SK-N-SH (cell line): ENCODE measurements at regions not wholly inside any gene's neighbourhood (a gene's known extent, or its start where the extent isn't known, plus 50 kb on each side); places are given as distances from the start of the nearest gene placed in this dataset.
A peak's percentile ranks its signal among the peaks of the same experiment; 100 is the strongest.

Experiments used
- CTCF ChIA-PET: fragments of 300-600, 350-600 bp; formaldehyde crosslinking; extraction: SDS; loops from one replicate; lab custom pipeline; 2021; lab: Yijun Ruan, JAX
- POLR2A ChIA-PET: fragments of 350-600 bp; sonication (Branson Sonifier 250); formaldehyde crosslinking; extraction: SDS; loops from one replicate; lab custom pipeline; 2020; ENCODE audit warnings: antibody characterized with exemption, inconsistent platforms; lab: Yijun Ruan, JAX
- DNase-seq: peaks from one replicate; pipeline ENCODE4 v3.0.0; 2012
- H2AFZ ChIP-seq: fragments of 200-600 bp; sonication (generic); 2 replicates; pipeline ENCODE4 v1.8.1; 2016; ENCODE audit warnings: antibody characterized with exemption, mild to moderate bottlenecking, low read depth
- H3F3A ChIP-seq: fragments of 200-600 bp; sonication (generic); replicated peaks from 2 replicates; pipeline ENCODE3; 2016; ENCODE audit warnings: antibody characterized with exemption, mild to moderate bottlenecking; ENCODE audit not compliant: insufficient read depth
- H3K27ac ChIP-seq, 2 experiments: fragments of 200-500 bp in 1 of 2; fragments of 200-600 bp in 1 of 2; sonication (Bioruptor generic) in 1 of 2; sonication (generic), shearing (Covaris generic) in 1 of 2; 2 replicates each; pipeline versions ENCODE4 v1.5.1 to v1.6.1; 2014 to 2016; ENCODE audit warnings: low read depth in 2 of 2, inconsistent platforms in 1 of 2, low read length in 1 of 2, mild to moderate bottlenecking in 1 of 2, mixed read lengths in 1 of 2
- H3K27me3 ChIP-seq: fragments of 200-600 bp; sonication (generic), shearing (Covaris generic); 2 replicates; pipeline ENCODE4 v1.6.1; 2016; ENCODE audit warnings: mixed run types; ENCODE audit not compliant: insufficient read depth
- H3K36me3 ChIP-seq, 2 experiments: fragments of 200-500 bp in 1 of 2; fragments of 200-600 bp in 1 of 2; sonication (Bioruptor generic) in 1 of 2; sonication (generic) in 1 of 2; replicated peaks in 1 of 2; 2 replicates each; pipeline versions ENCODE3 to v1.5.1; 2014 to 2016; ENCODE audit warnings: low read length in 1 of 2, mild to moderate bottlenecking in 1 of 2; ENCODE audit not compliant: insufficient read depth in 2 of 2, control insufficient read depth in 1 of 2
- H3K4me1 ChIP-seq, 2 experiments: fragments of 200-500 bp in 1 of 2; fragments of 200-600 bp in 1 of 2; sonication (Bioruptor generic) in 1 of 2; sonication (generic), shearing (Covaris generic) in 1 of 2; 2 replicates each; pipeline versions ENCODE4 v1.5.1 to v1.6.1; 2014 to 2016; ENCODE audit warnings: low read depth in 1 of 2, low read length in 1 of 2, mixed run types in 1 of 2; ENCODE audit not compliant: insufficient read depth in 2 of 2, control insufficient read depth in 1 of 2
- H3K4me2 ChIP-seq: fragments of 200-600 bp; sonication (generic), shearing (Covaris generic); 2 replicates; pipeline ENCODE4 v1.6.1; 2017; ENCODE audit warnings: mixed run types
- H3K4me3 ChIP-seq, 2 experiments: fragments of 200-500 bp in 1 of 2; fragments of 200-600 bp in 1 of 2; sonication (Bioruptor generic) in 1 of 2; sonication (generic), shearing (Covaris generic) in 1 of 2; 2 replicates each; pipeline versions ENCODE4 v1.5.1 to v1.8.1; 2014 to 2016; ENCODE audit warnings: low read depth in 2 of 2, inconsistent platforms in 1 of 2, low read length in 1 of 2, mild to moderate bottlenecking in 1 of 2, mixed read lengths in 1 of 2, moderate library complexity in 1 of 2
- H3K79me2 ChIP-seq: fragments of 200-600 bp; sonication (generic); 2 replicates; pipeline ENCODE4 v1.8.1; 2017; ENCODE audit warnings: mild to moderate bottlenecking; ENCODE audit not compliant: insufficient read depth
- H3K9ac ChIP-seq: fragments of 200-600 bp; sonication (generic); 2 replicates; pipeline ENCODE4 v1.6.1; 2017; ENCODE audit warnings: mixed run types
- H3K9me2 ChIP-seq: fragments of 200-600 bp; sonication (generic); 2 replicates; pipeline ENCODE4 v1.6.1; 2017; ENCODE audit warnings: mixed run types
- H3K9me3 ChIP-seq: fragments of 200-600 bp; sonication (generic); 2 replicates; pipeline ENCODE4 v1.6.1; 2017; ENCODE audit warnings: mixed run types, mild to moderate bottlenecking, moderate library complexity
- H4K20me1 ChIP-seq: fragments of 200-600 bp; sonication (generic); 2 replicates; pipeline ENCODE4 v1.6.1; 2017; ENCODE audit warnings: mild to moderate bottlenecking, mixed run types; ENCODE audit not compliant: insufficient read depth
- CHD2 ChIP-seq: fragments of 150-350 bp; IDR thresholded peaks from 2 replicates; pipeline ENCODE4 v1.6.1; 2018; ENCODE audit warnings: low read length; ENCODE audit not compliant: partially characterized antibody
- EP300 ChIP-seq, 2 experiments: IDR thresholded peaks; 2 replicates each; pipeline versions ENCODE4 v1.4.0 to v1.6.1; 2012; ENCODE audit warnings: borderline replicate concordance in 1 of 2, low read depth in 1 of 2, low read length in 1 of 2
- FOSL2 ChIP-seq: IDR thresholded peaks from 2 replicates; pipeline ENCODE4 v1.4.0; 2012; ENCODE audit warnings: low read depth, mild to moderate bottlenecking, moderate library complexity, borderline replicate concordance
- FOXM1 ChIP-seq: IDR thresholded peaks from 2 replicates; pipeline ENCODE4 v1.4.0; 2012; ENCODE audit warnings: low read depth, mild to moderate bottlenecking
- GABPA ChIP-seq: IDR thresholded peaks from 2 replicates; pipeline ENCODE4 v1.4.0; 2012; ENCODE audit warnings: low read depth, mild to moderate bottlenecking
- GATA2 ChIP-seq: sonication (generic); formaldehyde crosslinking; IDR thresholded peaks from 2 replicates; pipeline ENCODE4 v1.5.0; 2020; ENCODE audit warnings: mild to moderate bottlenecking, missing genetic modification reagents
- JUND ChIP-seq: IDR thresholded peaks from 2 replicates; pipeline ENCODE4 v1.4.0; 2012
- NFIC ChIP-seq: IDR thresholded peaks from 2 replicates; pipeline ENCODE4 v1.4.0; 2012; ENCODE audit warnings: borderline replicate concordance
- NRF1 ChIP-seq: IDR thresholded peaks from 2 replicates; pipeline ENCODE4 v1.6.1; 2012; ENCODE audit warnings: low read depth, mild to moderate bottlenecking, low read length
- POLR2AphosphoS5 ChIP-seq: IDR thresholded peaks from 2 replicates; pipeline ENCODE4 v1.6.1; 2012; ENCODE audit warnings: low read depth, low read length
- RAD21 ChIP-seq: IDR thresholded peaks from 2 replicates; pipeline ENCODE4 v1.6.1; 2012; ENCODE audit warnings: mild to moderate bottlenecking, low read length
- RXRA ChIP-seq: IDR thresholded peaks from 2 replicates; pipeline ENCODE4 v1.4.0; 2012; ENCODE audit warnings: low read depth, mild to moderate bottlenecking, borderline replicate concordance
- SMC3 ChIP-seq: IDR thresholded peaks from 2 replicates; pipeline ENCODE4 v1.6.1; 2012; ENCODE audit warnings: low read depth, low read length, improper control_type of control experiment
- TCF12 ChIP-seq: IDR thresholded peaks from 2 replicates; pipeline ENCODE4 v1.4.0; 2012
- TEAD4 ChIP-seq: IDR thresholded peaks from 2 replicates; pipeline ENCODE4 v1.4.0; 2012; ENCODE audit warnings: mild to moderate bottlenecking, borderline replicate concordance; ENCODE audit not compliant: insufficient read depth
- YY1 ChIP-seq: IDR thresholded peaks from 2 replicates; pipeline ENCODE4 v1.4.0; 2012; ENCODE audit warnings: low read depth, mild to moderate bottlenecking
- WGBS: methylation state at CpG from one replicate; pipeline ENCODE4 v1.1.6; 2017; ENCODE audit warnings: low lambda C conversion rate; 5-methylcytosine and 5-hydroxymethylcytosine counted together
- TF ChIP-seq, protein P1 (sequence below): fragments of 200-600 bp; sonication (generic); IDR thresholded peaks from 2 replicates; pipeline ENCODE4 v1.6.1; 2017; ENCODE audit warnings: antibody characterized with exemption, mild to moderate bottlenecking, moderate library complexity
- TF ChIP-seq, protein P2 (sequence below): fragments of 150-350 bp; IDR thresholded peaks from 2 replicates; pipeline ENCODE4 v1.6.1; 2017; ENCODE audit warnings: antibody characterized with exemption, low read length, low read depth, borderline replicate concordance
- TF ChIP-seq, protein P3 (sequence below): fragments of 150-350 bp; IDR thresholded peaks from 2 replicates; pipeline ENCODE4 v1.6.1; 2016; ENCODE audit warnings: mild to moderate bottlenecking, low read depth, low read length
- TF ChIP-seq, protein P4 (sequence below): IDR thresholded peaks from 2 replicates; pipeline ENCODE4; 2012

- no peak overlapping the region; the same call in 1 of the 2 replicates for H3K9ac ChIP-seq
Measured at GRCh38 chr12:47021298-47021697, 58.1 kb upstream of the PCED1B start.

More at GRCh38 chr12:47021298-47021697, 58.1 kb upstream of the PCED1B start:
- Histone ChIP-seq H4K20me1 (no peaks in the 10 kb centered on the region), H3K9me3 (no peaks in the 10 kb centered on the region), H3K4me1 (peaks cover 0 to 18% of the 10 kb centered on the region in 2 experiments), H3K27me3 (no peaks in the 10 kb centered on the region), H3K27ac (peak overlapping the region; percentile 76 to 89), H3K4me3 (no peak overlapping the region), H3F3A (peaks cover 17% of the 10 kb centered on the region), H3K9me2 (no peaks in the 10 kb centered on the region), H3K36me3 (no peaks in the 10 kb centered on the region), H2AFZ (no peak overlapping the region)
- CTCF ChIA-PET, result interaction anchor here (0.6 to 3.2 kb wide), 32 partner anchors 10 to 1138 kb away, joined by 3 to 15 read pairs (median 3); no protein-coding TSS in a partner anchor
- 30% methylated on average over 2 of the region's 2 CpGs for WGBS
- DNase-seq, result peak; percentile 17
- TF ChIP-seq GABPA (no peak), POLR2AphosphoS5 (no peak; the same call in 1 of the 2 replicates), YY1 (no peak), GATA2 (CRISPR knock-in tag) (no peak), FOSL2 (peak; percentile 49; the same call in 1 of the 2 replicates), SMC3 (peak; percentile 68), FOXM1 (no peak), TEAD4 (no peak), RAD21 (peak; percentile 75), RXRA (no peak), NRF1 (no peak), EP300 (IDR thresholded peaks at IDR 0.05; ENCODE audit: borderline replicate concordance in 1 of 2, low read depth in 1 of 2, low read length in 1 of 2) (peak in 1 of 2 experiments; percentile 29; a peak in 1 of 4 replicates), NFIC (0 out of 2 replicates have a peak, but pooled peaks have one; percentile 21), TCF12 (peak; percentile 69), CHD2 (no peak), JUND (peak; percentile 41)
- TF ChIP-seq, protein P1, sequence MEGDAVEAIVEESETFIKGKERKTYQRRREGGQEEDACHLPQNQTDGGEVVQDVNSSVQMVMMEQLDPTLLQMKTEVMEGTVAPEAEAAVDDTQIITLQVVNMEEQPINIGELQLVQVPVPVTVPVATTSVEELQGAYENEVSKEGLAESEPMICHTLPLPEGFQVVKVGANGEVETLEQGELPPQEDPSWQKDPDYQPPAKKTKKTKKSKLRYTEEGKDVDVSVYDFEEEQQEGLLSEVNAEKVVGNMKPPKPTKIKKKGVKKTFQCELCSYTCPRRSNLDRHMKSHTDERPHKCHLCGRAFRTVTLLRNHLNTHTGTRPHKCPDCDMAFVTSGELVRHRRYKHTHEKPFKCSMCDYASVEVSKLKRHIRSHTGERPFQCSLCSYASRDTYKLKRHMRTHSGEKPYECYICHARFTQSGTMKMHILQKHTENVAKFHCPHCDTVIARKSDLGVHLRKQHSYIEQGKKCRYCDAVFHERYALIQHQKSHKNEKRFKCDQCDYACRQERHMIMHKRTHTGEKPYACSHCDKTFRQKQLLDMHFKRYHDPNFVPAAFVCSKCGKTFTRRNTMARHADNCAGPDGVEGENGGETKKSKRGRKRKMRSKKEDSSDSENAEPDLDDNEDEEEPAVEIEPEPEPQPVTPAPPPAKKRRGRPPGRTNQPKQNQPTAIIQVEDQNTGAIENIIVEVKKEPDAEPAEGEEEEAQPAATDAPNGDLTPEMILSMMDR, result peak; percentile 77
- TF ChIP-seq, protein P2, sequence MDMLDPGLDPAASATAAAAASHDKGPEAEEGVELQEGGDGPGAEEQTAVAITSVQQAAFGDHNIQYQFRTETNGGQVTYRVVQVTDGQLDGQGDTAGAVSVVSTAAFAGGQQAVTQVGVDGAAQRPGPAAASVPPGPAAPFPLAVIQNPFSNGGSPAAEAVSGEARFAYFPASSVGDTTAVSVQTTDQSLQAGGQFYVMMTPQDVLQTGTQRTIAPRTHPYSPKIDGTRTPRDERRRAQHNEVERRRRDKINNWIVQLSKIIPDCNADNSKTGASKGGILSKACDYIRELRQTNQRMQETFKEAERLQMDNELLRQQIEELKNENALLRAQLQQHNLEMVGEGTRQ, result no peak
- TF ChIP-seq, protein P3, sequence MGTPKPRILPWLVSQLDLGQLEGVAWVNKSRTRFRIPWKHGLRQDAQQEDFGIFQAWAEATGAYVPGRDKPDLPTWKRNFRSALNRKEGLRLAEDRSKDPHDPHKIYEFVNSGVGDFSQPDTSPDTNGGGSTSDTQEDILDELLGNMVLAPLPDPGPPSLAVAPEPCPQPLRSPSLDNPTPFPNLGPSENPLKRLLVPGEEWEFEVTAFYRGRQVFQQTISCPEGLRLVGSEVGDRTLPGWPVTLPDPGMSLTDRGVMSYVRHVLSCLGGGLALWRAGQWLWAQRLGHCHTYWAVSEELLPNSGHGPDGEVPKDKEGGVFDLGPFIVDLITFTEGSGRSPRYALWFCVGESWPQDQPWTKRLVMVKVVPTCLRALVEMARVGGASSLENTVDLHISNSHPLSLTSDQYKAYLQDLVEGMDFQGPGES, result no peak
- TF ChIP-seq, protein P4, sequence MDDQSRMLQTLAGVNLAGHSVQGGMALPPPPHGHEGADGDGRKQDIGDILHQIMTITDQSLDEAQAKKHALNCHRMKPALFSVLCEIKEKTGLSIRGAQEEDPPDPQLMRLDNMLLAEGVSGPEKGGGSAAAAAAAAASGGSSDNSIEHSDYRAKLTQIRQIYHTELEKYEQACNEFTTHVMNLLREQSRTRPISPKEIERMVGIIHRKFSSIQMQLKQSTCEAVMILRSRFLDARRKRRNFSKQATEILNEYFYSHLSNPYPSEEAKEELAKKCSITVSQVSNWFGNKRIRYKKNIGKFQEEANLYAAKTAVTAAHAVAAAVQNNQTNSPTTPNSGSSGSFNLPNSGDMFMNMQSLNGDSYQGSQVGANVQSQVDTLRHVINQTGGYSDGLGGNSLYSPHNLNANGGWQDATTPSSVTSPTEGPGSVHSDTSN, result peak; percentile 89
- TF ChIP-seq, all 33 proteins: peak for 9
- POLR2A ChIA-PET, result no interaction called here
- Histone ChIP-seq H3K79me2 (no peaks in the 10 kb centered on the region), H3K4me2 (no peak overlapping the region)
